GM23338 (cell line): ENCODE measurements at regions not wholly inside any gene's neighbourhood (a gene's known extent, or its start where the extent isn't known, plus 50 kb on each side); places are given as distances from the start of the nearest gene placed in this dataset.

Experiments
- ATAC-seq: fragments of 200-7000 bp; cut with Tn5 transposase; 3 replicates; pipeline ENCODE4 v1.9.1; 2020
- DNase-seq: peaks from one replicate; pipeline ENCODE4 v3.0.0-alpha.2; 2015; ENCODE audit warnings: low spot score
- H2AFZ ChIP-seq: fragments of 200-600 bp; sonication (generic); 2 replicates; pipeline ENCODE4 v1.8.0; 2016; ENCODE audit warnings: antibody characterized with exemption, mild to moderate bottlenecking, moderate library complexity
- H3F3A ChIP-seq: fragments of 200-600 bp; sonication (generic); replicated peaks from 2 replicates; pipeline ENCODE4 v1.8.0; 2017; ENCODE audit warnings: antibody characterized with exemption, mixed run types, low read depth
- H3K27ac ChIP-seq: fragments of 200-600 bp; sonication (generic); 2 replicates; pipeline ENCODE4 v1.6.1; 2016; ENCODE audit warnings: low read depth
- H3K27me3 ChIP-seq: fragments of 200-600 bp; sonication (generic); 2 replicates; pipeline ENCODE4 v1.8.0; 2016; ENCODE audit warnings: mild to moderate bottlenecking, mixed run types, moderate library complexity; ENCODE audit not compliant: insufficient read depth
- H3K36me3 ChIP-seq: fragments of 200-600 bp; sonication (generic); 2 replicates; pipeline ENCODE4 v1.8.0; 2016; ENCODE audit warnings: mild to moderate bottlenecking; ENCODE audit not compliant: insufficient read depth
- H3K4me1 ChIP-seq: fragments of 200-600 bp; sonication (generic); 2 replicates; pipeline ENCODE4 v1.8.0; 2016; ENCODE audit warnings: mild to moderate bottlenecking, moderate library complexity; ENCODE audit not compliant: insufficient read depth
- H3K4me2 ChIP-seq: fragments of 200-600 bp; sonication (generic); 2 replicates; pipeline ENCODE4 v1.7.1; 2017; ENCODE audit warnings: mixed run types
- H3K4me3 ChIP-seq: fragments of 200-600 bp; sonication (generic); 2 replicates; pipeline ENCODE4 v1.6.1; 2016; ENCODE audit warnings: mixed run types
- H3K79me2 ChIP-seq: fragments of 200-600 bp; sonication (generic); replicated peaks from 2 replicates; pipeline ENCODE4 v1.8.0; 2017; ENCODE audit warnings: mild to moderate bottlenecking; ENCODE audit not compliant: insufficient read depth
- H3K9me2 ChIP-seq: fragments of 200-600 bp; sonication (generic); 2 replicates; pipeline ENCODE4 v1.8.0; 2017; ENCODE audit not compliant: insufficient read depth
- H4K20me1 ChIP-seq: fragments of 200-600 bp; sonication (generic); replicated peaks from 2 replicates; pipeline ENCODE4 v1.8.0; 2017; ENCODE audit warnings: mild to moderate bottlenecking; ENCODE audit not compliant: insufficient read depth
- H3K27ac Mint-ChIP-seq: 2 replicates; pipeline ENCODE4 v1.8.0; 2020; ENCODE audit warnings: inconsistent platforms, mild to moderate bottlenecking, moderate library complexity, mixed read lengths
- H3K27me3 Mint-ChIP-seq: 3 replicates; pipeline ENCODE4 v1.8.0; 2022; ENCODE audit warnings: low read depth, mild to moderate bottlenecking, moderate library complexity, mixed read lengths, inconsistent platforms; ENCODE audit not compliant: insufficient read depth, poor library complexity
- H3K36me3 Mint-ChIP-seq: 3 replicates; pipeline ENCODE4 v1.8.0; 2021; ENCODE audit warnings: low read depth, mild to moderate bottlenecking, inconsistent platforms, moderate library complexity, mixed read lengths
- H3K4me1 Mint-ChIP-seq: 3 replicates; pipeline ENCODE4 v1.8.0; 2020; ENCODE audit warnings: mild to moderate bottlenecking, inconsistent platforms, mixed read lengths
- H3K4me3 Mint-ChIP-seq: 3 replicates; pipeline ENCODE4 v1.8.0; 2021; ENCODE audit warnings: moderate library complexity, mild to moderate bottlenecking, inconsistent platforms, mixed read lengths
- H3K9me3 Mint-ChIP-seq: 3 replicates; pipeline ENCODE4 v1.8.0; 2020; ENCODE audit warnings: moderate library complexity, mild to moderate bottlenecking, inconsistent platforms, mixed read lengths
- EZH2 ChIP-seq: fragments of 200-600 bp; sonication (generic); IDR thresholded peaks from one replicate; pipeline ENCODE4 v1.8.0; 2017; ENCODE audit warnings: antibody characterized with exemption, mild to moderate bottlenecking, low read depth; ENCODE audit not compliant: unreplicated experiment
- EZH2phosphoT487 ChIP-seq: fragments of 200-600 bp; sonication (generic); IDR thresholded peaks from one replicate; pipeline ENCODE4 v1.8.1; 2018; ENCODE audit warnings: antibody characterized with exemption; ENCODE audit not compliant: unreplicated experiment
- NANOG ChIP-seq: IDR thresholded peaks from 2 replicates; pipeline ENCODE4 v1.6.1; 2016; ENCODE audit warnings: antibody characterized with exemption, borderline replicate concordance
- STAT1 ChIP-seq: IDR thresholded peaks from one replicate; pipeline ENCODE4 v1.6.1; 2016; ENCODE audit warnings: antibody characterized with exemption; ENCODE audit not compliant: unreplicated experiment
- ZNF114 ChIP-seq: fragments of 250-450 bp; sonication (Bioruptor Pico); IDR thresholded peaks from 2 replicates; pipeline ENCODE4 v1.5.0; 2020; ENCODE audit warnings: mild to moderate bottlenecking, moderate library complexity
- ZNF331 ChIP-seq: fragments of 250-450 bp; sonication (Bioruptor Pico); IDR thresholded peaks from 2 replicates; pipeline ENCODE4 v1.5.0; 2020; ENCODE audit warnings: low read depth, mild to moderate bottlenecking, moderate library complexity
- TF ChIP-seq, protein P1 (sequence below), 2 experiments: fragments of 200-600 bp in 1 of 2; sonication (generic) in 1 of 2; conservative IDR thresholded peaks; 2 replicates each; pipeline versions ENCODE4 v1.5.1 to v1.6.1; 2016 to 2017; ENCODE audit warnings: antibody characterized with exemption in 2 of 2, low read depth in 2 of 2, mild to moderate bottlenecking in 2 of 2, moderate library complexity in 1 of 2
- TF ChIP-seq, protein P2 (sequence below): IDR thresholded peaks from 2 replicates; pipeline ENCODE4 v1.6.1; 2016; ENCODE audit warnings: antibody characterized with exemption
- TF ChIP-seq, protein P3 (sequence below): fragments of 250-450 bp; sonication (Bioruptor Pico); IDR thresholded peaks from 2 replicates; pipeline ENCODE4 v1.5.0; 2020; ENCODE audit warnings: mild to moderate bottlenecking, moderate library complexity

DNA sequence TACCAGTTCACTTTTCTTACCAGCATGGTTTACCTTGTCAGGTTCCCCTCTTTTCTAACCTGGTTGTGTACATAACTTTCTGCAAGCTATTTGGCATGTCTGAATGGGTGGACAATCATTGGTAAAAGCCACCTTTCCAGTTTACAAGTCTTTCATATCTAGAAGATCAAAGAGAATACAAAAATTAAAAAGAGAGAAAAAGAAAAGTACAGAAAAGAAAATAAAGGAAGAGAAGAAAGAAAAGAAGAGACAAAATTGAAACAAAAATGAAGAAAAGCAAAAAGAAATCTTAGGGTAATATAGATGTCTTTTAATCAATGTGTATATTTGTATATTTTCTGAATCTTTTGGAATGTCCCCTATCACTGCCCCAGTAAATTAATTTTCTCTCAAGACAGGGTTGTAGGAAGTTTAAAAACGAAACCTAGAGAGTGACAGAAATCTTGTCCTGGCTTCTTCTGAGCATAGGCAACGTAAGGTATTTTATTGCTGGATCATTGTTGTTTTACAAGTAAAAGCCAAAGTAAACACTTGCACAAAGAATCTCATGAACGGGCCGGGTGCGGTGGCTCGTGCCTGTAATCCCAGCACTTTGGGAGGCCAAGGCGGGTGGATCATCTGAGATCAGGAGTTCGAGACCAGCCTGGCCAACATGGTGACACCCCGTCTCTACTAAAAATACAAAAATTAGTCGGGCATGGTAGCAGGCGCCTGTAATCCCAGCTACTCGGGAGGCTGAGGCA lies 98.7 kb upstream of the IFNE start (continued):
- TF ChIP-seq, protein P1, sequence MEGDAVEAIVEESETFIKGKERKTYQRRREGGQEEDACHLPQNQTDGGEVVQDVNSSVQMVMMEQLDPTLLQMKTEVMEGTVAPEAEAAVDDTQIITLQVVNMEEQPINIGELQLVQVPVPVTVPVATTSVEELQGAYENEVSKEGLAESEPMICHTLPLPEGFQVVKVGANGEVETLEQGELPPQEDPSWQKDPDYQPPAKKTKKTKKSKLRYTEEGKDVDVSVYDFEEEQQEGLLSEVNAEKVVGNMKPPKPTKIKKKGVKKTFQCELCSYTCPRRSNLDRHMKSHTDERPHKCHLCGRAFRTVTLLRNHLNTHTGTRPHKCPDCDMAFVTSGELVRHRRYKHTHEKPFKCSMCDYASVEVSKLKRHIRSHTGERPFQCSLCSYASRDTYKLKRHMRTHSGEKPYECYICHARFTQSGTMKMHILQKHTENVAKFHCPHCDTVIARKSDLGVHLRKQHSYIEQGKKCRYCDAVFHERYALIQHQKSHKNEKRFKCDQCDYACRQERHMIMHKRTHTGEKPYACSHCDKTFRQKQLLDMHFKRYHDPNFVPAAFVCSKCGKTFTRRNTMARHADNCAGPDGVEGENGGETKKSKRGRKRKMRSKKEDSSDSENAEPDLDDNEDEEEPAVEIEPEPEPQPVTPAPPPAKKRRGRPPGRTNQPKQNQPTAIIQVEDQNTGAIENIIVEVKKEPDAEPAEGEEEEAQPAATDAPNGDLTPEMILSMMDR (conservative IDR thresholded peaks at IDR 0.05; ENCODE audit: low read depth in 2 of 2), result no peak

DNA sequence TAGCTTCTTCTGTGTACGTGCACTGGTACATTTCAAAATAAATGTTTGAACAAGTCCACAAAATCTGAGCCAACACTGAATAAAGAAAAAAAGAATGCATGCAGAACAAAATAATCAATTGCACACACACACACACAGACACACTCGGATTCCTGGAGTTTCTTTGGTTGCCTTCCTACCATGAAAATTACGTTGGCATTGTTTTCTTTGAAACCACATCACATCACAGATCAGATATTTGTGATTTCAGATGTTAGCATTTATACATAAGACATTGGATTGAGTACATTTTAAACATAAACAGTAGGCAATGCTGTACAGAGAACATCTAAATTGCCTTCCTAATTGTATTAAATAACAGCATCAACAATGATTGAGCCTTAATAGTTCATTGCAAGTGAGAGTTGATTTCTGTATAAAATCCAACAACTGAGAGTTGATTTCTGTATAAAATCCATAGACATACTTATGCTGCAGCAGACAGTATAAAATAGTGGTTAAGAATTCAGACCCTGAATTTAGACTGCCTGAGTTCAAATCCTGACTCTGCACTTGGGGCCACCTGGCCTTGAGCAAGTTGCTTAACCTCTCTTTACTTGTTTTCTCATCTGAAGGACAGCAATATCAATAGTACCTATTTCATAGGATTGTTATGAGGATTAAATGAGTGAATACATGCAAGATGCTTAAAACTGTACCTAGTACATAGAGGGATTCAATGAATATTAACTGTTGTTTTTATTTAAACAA lies 101.7 kb upstream of the IFNE start:
- ATAC-seq (no peak), DNase-seq (no peak)
- H3K27me3 ChIP-seq, result no peaks in the 10 kb centered on the region
- H3K4me3 Mint-ChIP-seq, result no peak overlapping the region
- no peak overlapping the region for H3K4me3 ChIP-seq
- H3K4me1 ChIP-seq, result no peaks in the 10 kb centered on the region
- no peak overlapping the region for H3K27ac Mint-ChIP-seq
- no peak overlapping the region for H3K27ac ChIP-seq
- H4K20me1 ChIP-seq, result no peaks in the 10 kb centered on the region
- H3K9me3 Mint-ChIP-seq, result no peaks in the 10 kb centered on the region
- H2AFZ ChIP-seq, result no peak overlapping the region
- no peak overlapping the region for H3K4me2 ChIP-seq
- no peaks in the 10 kb centered on the region for H3K36me3 Mint-ChIP-seq
- H3K9me2 ChIP-seq, result peaks cover 2% of the 10 kb centered on the region; the same call in 1 of the 2 replicates
- no peak for TF ChIP-seq EZH2
- TF ChIP-seq EZH2phosphoT487, result no peak
- TF ChIP-seq, protein P2, sequence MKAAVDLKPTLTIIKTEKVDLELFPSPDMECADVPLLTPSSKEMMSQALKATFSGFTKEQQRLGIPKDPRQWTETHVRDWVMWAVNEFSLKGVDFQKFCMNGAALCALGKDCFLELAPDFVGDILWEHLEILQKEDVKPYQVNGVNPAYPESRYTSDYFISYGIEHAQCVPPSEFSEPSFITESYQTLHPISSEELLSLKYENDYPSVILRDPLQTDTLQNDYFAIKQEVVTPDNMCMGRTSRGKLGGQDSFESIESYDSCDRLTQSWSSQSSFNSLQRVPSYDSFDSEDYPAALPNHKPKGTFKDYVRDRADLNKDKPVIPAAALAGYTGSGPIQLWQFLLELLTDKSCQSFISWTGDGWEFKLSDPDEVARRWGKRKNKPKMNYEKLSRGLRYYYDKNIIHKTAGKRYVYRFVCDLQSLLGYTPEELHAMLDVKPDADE, result no peak
- no peak for TF ChIP-seq STAT1
- TF ChIP-seq ZNF114, result no peak
- TF ChIP-seq, protein P3, sequence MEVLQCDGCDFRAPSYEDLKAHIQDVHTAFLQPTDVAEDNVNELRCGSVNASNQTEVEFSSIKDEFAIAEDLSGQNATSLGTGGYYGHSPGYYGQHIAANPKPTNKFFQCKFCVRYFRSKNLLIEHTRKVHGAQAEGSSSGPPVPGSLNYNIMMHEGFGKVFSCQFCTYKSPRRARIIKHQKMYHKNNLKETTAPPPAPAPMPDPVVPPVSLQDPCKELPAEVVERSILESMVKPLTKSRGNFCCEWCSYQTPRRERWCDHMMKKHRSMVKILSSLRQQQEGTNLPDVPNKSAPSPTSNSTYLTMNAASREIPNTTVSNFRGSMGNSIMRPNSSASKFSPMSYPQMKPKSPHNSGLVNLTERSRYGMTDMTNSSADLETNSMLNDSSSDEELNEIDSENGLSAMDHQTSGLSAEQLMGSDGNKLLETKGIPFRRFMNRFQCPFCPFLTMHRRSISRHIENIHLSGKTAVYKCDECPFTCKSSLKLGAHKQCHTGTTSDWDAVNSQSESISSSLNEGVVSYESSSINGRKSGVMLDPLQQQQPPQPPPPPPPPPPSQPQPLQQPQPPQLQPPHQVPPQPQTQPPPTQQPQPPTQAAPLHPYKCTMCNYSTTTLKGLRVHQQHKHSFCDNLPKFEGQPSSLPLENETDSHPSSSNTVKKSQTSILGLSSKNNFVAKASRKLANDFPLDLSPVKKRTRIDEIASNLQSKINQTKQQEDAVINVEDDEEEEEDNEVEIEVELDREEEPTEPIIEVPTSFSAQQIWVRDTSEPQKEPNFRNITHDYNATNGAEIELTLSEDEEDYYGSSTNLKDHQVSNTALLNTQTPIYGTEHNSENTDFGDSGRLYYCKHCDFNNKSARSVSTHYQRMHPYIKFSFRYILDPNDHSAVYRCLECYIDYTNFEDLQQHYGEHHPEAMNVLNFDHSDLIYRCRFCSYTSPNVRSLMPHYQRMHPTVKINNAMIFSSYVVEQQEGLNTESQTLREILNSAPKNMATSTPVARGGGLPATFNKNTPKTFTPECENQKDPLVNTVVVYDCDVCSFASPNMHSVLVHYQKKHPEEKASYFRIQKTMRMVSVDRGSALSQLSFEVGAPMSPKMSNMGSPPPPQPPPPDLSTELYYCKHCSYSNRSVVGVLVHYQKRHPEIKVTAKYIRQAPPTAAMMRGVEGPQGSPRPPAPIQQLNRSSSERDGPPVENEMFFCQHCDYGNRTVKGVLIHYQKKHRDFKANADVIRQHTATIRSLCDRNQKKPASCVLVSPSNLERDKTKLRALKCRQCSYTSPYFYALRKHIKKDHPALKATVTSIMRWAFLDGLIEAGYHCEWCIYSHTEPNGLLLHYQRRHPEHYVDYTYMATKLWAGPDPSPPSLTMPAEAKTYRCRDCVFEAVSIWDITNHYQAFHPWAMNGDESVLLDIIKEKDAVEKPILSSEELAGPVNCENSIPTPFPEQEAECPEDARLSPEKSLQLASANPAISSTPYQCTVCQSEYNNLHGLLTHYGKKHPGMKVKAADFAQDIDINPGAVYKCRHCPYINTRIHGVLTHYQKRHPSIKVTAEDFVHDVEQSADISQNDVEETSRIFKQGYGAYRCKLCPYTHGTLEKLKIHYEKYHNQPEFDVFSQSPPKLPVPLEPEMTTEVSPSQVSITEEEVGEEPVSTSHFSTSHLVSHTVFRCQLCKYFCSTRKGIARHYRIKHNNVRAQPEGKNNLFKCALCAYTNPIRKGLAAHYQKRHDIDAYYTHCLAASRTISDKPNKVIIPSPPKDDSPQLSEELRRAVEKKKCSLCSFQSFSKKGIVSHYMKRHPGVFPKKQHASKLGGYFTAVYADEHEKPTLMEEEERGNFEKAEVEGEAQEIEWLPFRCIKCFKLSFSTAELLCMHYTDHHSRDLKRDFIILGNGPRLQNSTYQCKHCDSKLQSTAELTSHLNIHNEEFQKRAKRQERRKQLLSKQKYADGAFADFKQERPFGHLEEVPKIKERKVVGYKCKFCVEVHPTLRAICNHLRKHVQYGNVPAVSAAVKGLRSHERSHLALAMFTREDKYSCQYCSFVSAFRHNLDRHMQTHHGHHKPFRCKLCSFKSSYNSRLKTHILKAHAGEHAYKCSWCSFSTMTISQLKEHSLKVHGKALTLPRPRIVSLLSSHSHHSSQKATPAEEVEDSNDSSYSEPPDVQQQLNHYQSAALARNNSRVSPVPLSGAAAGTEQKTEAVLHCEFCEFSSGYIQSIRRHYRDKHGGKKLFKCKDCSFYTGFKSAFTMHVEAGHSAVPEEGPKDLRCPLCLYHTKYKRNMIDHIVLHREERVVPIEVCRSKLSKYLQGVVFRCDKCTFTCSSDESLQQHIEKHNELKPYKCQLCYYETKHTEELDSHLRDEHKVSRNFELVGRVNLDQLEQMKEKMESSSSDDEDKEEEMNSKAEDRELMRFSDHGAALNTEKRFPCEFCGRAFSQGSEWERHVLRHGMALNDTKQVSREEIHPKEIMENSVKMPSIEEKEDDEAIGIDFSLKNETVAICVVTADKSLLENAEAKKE, result no peak
- TF ChIP-seq NANOG, result no peak
- TF ChIP-seq, protein P1 (conservative IDR thresholded peaks at IDR 0.05; ENCODE audit: low read depth in 2 of 2), result no peak
- TF ChIP-seq ZNF331 (CRISPR knock-in tag), result no peak
- no peaks in the 10 kb centered on the region for H3K79me2 ChIP-seq
- no peaks in the 10 kb centered on the region for H3F3A ChIP-seq
- H3K27me3 Mint-ChIP-seq, result peaks cover 3% of the 10 kb centered on the region
- H3K36me3 ChIP-seq, result no peaks in the 10 kb centered on the region
- no peaks in the 10 kb centered on the region for H3K4me1 Mint-ChIP-seq
